GM10266 (cell line): ENCODE measurements at regions not wholly inside any gene's neighbourhood (a gene's known extent, or its start where the extent isn't known, plus 50 kb on each side); places are given as distances from the start of the nearest gene placed in this dataset.

ENCODE experiments used
- DNase-seq: peaks from one replicate; pipeline ENCODE4 v3.0.0; 2012; ENCODE audit errors: extremely low spot score
- CTCF ChIP-seq: IDR thresholded peaks from 2 replicates; pipeline ENCODE4 v1.5.1; 2012; ENCODE audit warnings: mild to moderate bottlenecking, low read depth; ENCODE audit not compliant: control insufficient read depth, insufficient read depth; ENCODE audit errors: missing control alignments

DNA sequence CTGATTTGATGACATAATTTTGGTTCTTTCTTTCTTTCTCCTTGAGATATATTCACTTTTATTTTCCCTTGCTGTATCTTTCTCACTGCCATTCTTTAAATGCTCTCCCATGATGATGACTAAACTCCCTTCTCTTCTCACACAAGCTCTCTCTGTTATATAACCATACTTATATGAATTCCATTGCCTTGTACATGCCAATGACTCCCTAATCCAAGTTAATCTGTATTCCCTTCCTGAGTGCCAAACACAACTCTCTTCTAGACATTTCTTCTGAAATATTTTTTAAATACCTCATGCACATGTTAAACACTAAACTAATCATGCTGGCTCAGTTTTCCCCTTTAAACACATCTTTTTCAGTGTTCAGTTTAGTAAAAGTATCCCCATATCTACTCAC, 62.2 kb upstream of the ST8SIA4 start:
- TF ChIP-seq CTCF = no peak
- no peak for DNase-seq
